Hepatocyte (in vitro differentiated cells): ENCODE measurements at regions not wholly inside any gene's neighbourhood (a gene's known extent, or its start where the extent isn't known, plus 50 kb on each side); places are given as distances from the start of the nearest gene placed in this dataset.

Experiments
- DNase-seq: peaks from one replicate; pipeline ENCODE4 v3.0.0-alpha.2; 2016; ENCODE audit warnings: low spot score
- H2AFZ ChIP-seq: fragments of 200-600 bp; sonication (generic); 2 replicates; pipeline ENCODE4 v1.6.0; 2016; ENCODE audit warnings: antibody characterized with exemption, mild to moderate bottlenecking
- H3K27ac ChIP-seq: fragments of 200-600 bp; sonication (generic); 2 replicates; pipeline ENCODE4 v1.5.1; 2016; ENCODE audit warnings: mild to moderate bottlenecking
- H3K27me3 ChIP-seq: fragments of 200-600 bp; sonication (generic); 2 replicates; pipeline ENCODE4 v1.6.1; 2016
- H3K36me3 ChIP-seq: fragments of 200-600 bp; sonication (generic); replicated peaks from 2 replicates; pipeline ENCODE4 v1.5.1; 2016; ENCODE audit warnings: low read depth; ENCODE audit not compliant: insufficient read depth
- H3K4me1 ChIP-seq: fragments of 200-600 bp; sonication (generic); 2 replicates; pipeline ENCODE4 v1.5.1; 2016; ENCODE audit warnings: mild to moderate bottlenecking, moderate library complexity; ENCODE audit not compliant: insufficient read depth
- H3K4me2 ChIP-seq: fragments of 200-600 bp; sonication (generic); 2 replicates; pipeline ENCODE4 v1.6.0; 2016
- H3K4me3 ChIP-seq: fragments of 200-600 bp; sonication (generic); 2 replicates; pipeline ENCODE4 v1.5.1; 2016; ENCODE audit warnings: mild to moderate bottlenecking
- H3K79me2 ChIP-seq: fragments of 200-600 bp; sonication (generic); 2 replicates; pipeline ENCODE4 v1.6.0; 2017; ENCODE audit warnings: mild to moderate bottlenecking
- H3K9me2 ChIP-seq: fragments of 200-600 bp; sonication (generic); replicated peaks from 2 replicates; pipeline ENCODE4 v1.6.0; 2017; ENCODE audit warnings: mild to moderate bottlenecking; ENCODE audit not compliant: insufficient read depth
- H3K9me3 ChIP-seq: fragments of 200-600 bp; sonication (generic); 2 replicates; pipeline ENCODE4 v1.5.1; 2016; ENCODE audit warnings: low read depth, mild to moderate bottlenecking
- H4K20me1 ChIP-seq: fragments of 200-600 bp; sonication (generic); 2 replicates; pipeline ENCODE4 v1.6.0; 2016; ENCODE audit warnings: mild to moderate bottlenecking; ENCODE audit not compliant: insufficient read depth, poor library complexity, severe bottlenecking
- CTCF ChIP-seq: fragments of 200-600 bp; sonication (generic); IDR thresholded peaks from 2 replicates; pipeline ENCODE4 v1.5.1; 2016; ENCODE audit warnings: antibody characterized with exemption, mild to moderate bottlenecking; ENCODE audit not compliant: poor library complexity
- EZH2 ChIP-seq: fragments of 200-600 bp; sonication (generic); IDR thresholded peaks from 2 replicates; pipeline ENCODE4 v1.6.1; 2016; ENCODE audit warnings: antibody characterized with exemption, mild to moderate bottlenecking, borderline replicate concordance
- EZH2phosphoT487 ChIP-seq: fragments of 200-600 bp; sonication (generic); IDR thresholded peaks from one replicate; pipeline ENCODE4 v1.6.1; 2018; ENCODE audit warnings: antibody characterized with exemption, mild to moderate bottlenecking, low read depth, moderate library complexity; ENCODE audit not compliant: unreplicated experiment, severe bottlenecking
- WGBS: methylation state at CpG from one replicate; pipeline ENCODE4 v1.1.6; 2016; ENCODE audit warnings: low lambda C conversion rate; ENCODE audit errors: missing lambda C conversion rate; 5-methylcytosine and 5-hydroxymethylcytosine counted together

GRCh38 chrX:42434458-42435166 is 343.4 kb downstream of the PPP1R2C start:
- 91% methylated on average over 4 of the region's 4 CpGs for WGBS
- H3K27ac ChIP-seq: no peak overlapping the region
- H3K4me3 ChIP-seq: no peak overlapping the region
- no peak for TF ChIP-seq EZH2phosphoT487
- TF ChIP-seq CTCF: no peak
- TF ChIP-seq EZH2: no peak
- no peaks in the 10 kb centered on the region for H4K20me1 ChIP-seq
- no peaks in the 10 kb centered on the region for H3K79me2 ChIP-seq
- H3K4me2 ChIP-seq: no peak overlapping the region
- H3K27me3 ChIP-seq: no peaks in the 10 kb centered on the region
- no peak for DNase-seq
- no peak overlapping the region for H2AFZ ChIP-seq
- no peaks in the 10 kb centered on the region for H3K36me3 ChIP-seq
- no peaks in the 10 kb centered on the region for H3K9me2 ChIP-seq
- no peaks in the 10 kb centered on the region for H3K9me3 ChIP-seq
- H3K4me1 ChIP-seq: no peaks in the 10 kb centered on the region

- Histone ChIP-seq H3K4me1 (no peaks in the 10 kb centered on the region), H3K9me2 (no peaks in the 10 kb centered on the region), H3K36me3 (no peaks in the 10 kb centered on the region), H3K4me2 (no peak overlapping the region), H4K20me1 (no peaks in the 10 kb centered on the region), H3K4me3 (no peak overlapping the region), H3K27ac (no peak overlapping the region), H3K79me2 (no peaks in the 10 kb centered on the region), H2AFZ (no peak overlapping the region), H3K9me3 (no peaks in the 10 kb centered on the region), H3K27me3 (no peaks in the 10 kb centered on the region)
- TF ChIP-seq CTCF: no peak
- peak; percentile 3 for DNase-seq
- 83% methylated on average over 2 of the region's 2 CpGs for WGBS
Measured at GRCh38 chrX:42432552-42432951, 345.4 kb downstream of the PPP1R2C start.

GRCh38 chrX:42422961-42423360 is 355.0 kb downstream of the PPP1R2C start:
- TF ChIP-seq EZH2phosphoT487 (no peak), EZH2 (no peak), CTCF (no peak)
- H3K79me2 ChIP-seq: no peaks in the 10 kb centered on the region
- H3K4me3 ChIP-seq: no peak overlapping the region
- no peak overlapping the region for H3K4me2 ChIP-seq
- no peak for DNase-seq
- 87% methylated on average over 4 of the region's 4 CpGs for WGBS
- peaks cover 8% of the 10 kb centered on the region for H3K4me1 ChIP-seq
- no peaks in the 10 kb centered on the region for H3K9me2 ChIP-seq
- H3K36me3 ChIP-seq: no peaks in the 10 kb centered on the region
- H3K9me3 ChIP-seq: no peaks in the 10 kb centered on the region
- no peak overlapping the region for H3K27ac ChIP-seq
- no peaks in the 10 kb centered on the region for H3K27me3 ChIP-seq
- no peak overlapping the region for H2AFZ ChIP-seq
- no peaks in the 10 kb centered on the region for H4K20me1 ChIP-seq
